Activated CD4-positive, alpha-beta T cell treated with anti-CD3 and anti-CD28 coated beads, Interleukin-2, Interleukin-6, amounts not matched to agents 100 ng/mL and 50 ng/mL, durations not matched to agents 16 hours and 8 hours (primary cell): ENCODE measurements at regions not wholly inside any gene's neighbourhood (a gene's known extent, or its start where the extent isn't known, plus 50 kb on each side); places are given as distances from the start of the nearest gene placed in this dataset.

ENCODE experiments used
- DNase-seq: peaks from one replicate; pipeline ENCODE4 v3.0.0-alpha.2; 2020

GRCh38 chr21:28746166-28746565, 246.5 kb downstream of the LTN1 start:
- DNase-seq: no peak

GRCh38 chr21:28745131-28746016, 247.3 kb downstream of the LTN1 start:
- DNase-seq: peak; percentile 83

GRCh38 chr21:28743723-28744122, 249.0 kb downstream of the LTN1 start:
- DNase-seq: no peak

GRCh38 chr21:28742527-28742926, 250.2 kb downstream of the LTN1 start:
- no peak for DNase-seq

- DNase-seq: no peak
Observed at GRCh38 chr21:28740125-28740524, 252.6 kb downstream of the LTN1 start.

- DNase-seq: peak; percentile 48
Observed at GRCh38 chr21:28738882-28739281, 253.8 kb downstream of the LTN1 start.

- DNase-seq: no peak
Observed at GRCh38 chr21:28738420-28738704, 254.3 kb downstream of the LTN1 start.

GRCh38 chr21:28737674-28738419, 254.8 kb downstream of the LTN1 start:
- DNase-seq: no peak

GRCh38 chr21:28734522-28735175, 258.0 kb downstream of the LTN1 start:
- DNase-seq: no peak

- DNase-seq: no peak
Observed at GRCh38 chr21:28731700-28732321, 260.9 kb downstream of the LTN1 start.

GRCh38 chr21:28729887-28730286, 262.8 kb downstream of the LTN1 start:
- DNase-seq: no peak

GRCh38 chr21:28727809-28728208, 264.9 kb downstream of the LTN1 start:
- no peak for DNase-seq

- DNase-seq: no peak
Observed at GRCh38 chr21:28725396-28725795, 267.3 kb downstream of the LTN1 start.

GRCh38 chr21:28723646-28724045, 269.0 kb downstream of the LTN1 start:
- no peak for DNase-seq

- no peak for DNase-seq
Observed at GRCh38 chr21:28719723-28720122, 273.0 kb downstream of the LTN1 start.

- DNase-seq: no peak
Observed at GRCh38 chr21:28714777-28715464, 277.8 kb downstream of the LTN1 start.

- DNase-seq: no peak
Observed at GRCh38 chr21:28712411-28712810, 280.3 kb downstream of the LTN1 start.

- DNase-seq: no peak
Observed at GRCh38 chr21:28705616-28706015, 287.1 kb downstream of the LTN1 start.

- no peak for DNase-seq
Observed at GRCh38 chr21:28704746-28705145, 287.9 kb downstream of the LTN1 start.

GRCh38 chr21:28703861-28704260, 288.8 kb downstream of the LTN1 start:
- DNase-seq: no peak

GRCh38 chr21:28699596-28700259, 292.9 kb downstream of the LTN1 start:
- DNase-seq: no peak

GRCh38 chr21:28699186-28699585, 293.5 kb downstream of the LTN1 start:
- DNase-seq: no peak
